Fibroblast of pulmonary artery (primary cell): ENCODE measurements at regions not wholly inside any gene's neighbourhood (a gene's known extent, or its start where the extent isn't known, plus 50 kb on each side); places are given as distances from the start of the nearest gene placed in this dataset.

ENCODE experiments used
- DNase-seq: peaks from one replicate; pipeline ENCODE4 v3.0.0-alpha.2; 2010; ENCODE audit warnings: low read depth
- H3K4me3 ChIP-seq: replicated peaks from 2 replicates; pipeline ENCODE4 v1.5.1; 2011; ENCODE audit warnings: low read depth, mild to moderate bottlenecking, control low read depth, low read length, moderate library complexity
- TF ChIP-seq, protein P1 (sequence below): IDR thresholded peaks from 2 replicates; pipeline ENCODE4 v1.5.1; 2011; ENCODE audit warnings: mild to moderate bottlenecking, control low read depth, low read length, inconsistent platforms; ENCODE audit errors: missing control alignments

DNA sequence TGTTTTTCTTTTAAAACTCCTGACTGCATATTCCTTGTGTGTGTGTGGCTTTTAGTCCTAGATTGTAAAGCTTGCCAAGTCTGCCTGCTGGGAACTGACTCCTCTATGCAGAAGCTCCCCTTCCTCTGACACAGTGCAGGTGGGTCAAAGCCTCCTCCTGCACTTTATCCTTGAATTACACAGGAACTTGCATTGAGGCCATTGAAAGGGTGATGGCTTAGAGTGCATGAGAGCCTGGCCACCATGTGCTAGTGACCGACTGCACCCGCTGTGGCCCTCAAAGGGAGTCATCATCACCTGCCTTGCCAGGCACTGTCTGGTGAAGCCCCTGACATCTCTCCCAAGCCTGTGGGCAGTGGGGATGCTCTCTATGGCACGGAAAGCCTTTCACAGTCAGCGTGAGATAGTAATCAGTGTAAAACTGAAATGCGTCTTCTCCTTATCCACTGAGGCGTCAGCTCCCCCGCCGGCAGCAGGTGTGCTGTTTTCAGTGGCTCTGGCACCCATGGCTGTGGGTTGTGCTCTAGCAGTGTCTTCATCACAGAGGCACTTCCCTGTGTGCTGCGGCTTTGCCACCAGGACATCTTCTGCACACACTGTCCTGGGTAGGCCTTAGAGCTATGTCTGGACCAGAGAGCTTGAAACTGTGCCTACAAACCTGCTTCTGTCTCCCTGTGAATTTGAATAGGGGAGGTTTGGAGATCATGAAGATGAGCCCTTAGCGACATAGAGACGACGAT, 87.9 kb downstream of the THBS2 start:
- DNase-seq, result peak; percentile 59
- H3K4me3 ChIP-seq, result no peak overlapping the region
- TF ChIP-seq, protein P1, sequence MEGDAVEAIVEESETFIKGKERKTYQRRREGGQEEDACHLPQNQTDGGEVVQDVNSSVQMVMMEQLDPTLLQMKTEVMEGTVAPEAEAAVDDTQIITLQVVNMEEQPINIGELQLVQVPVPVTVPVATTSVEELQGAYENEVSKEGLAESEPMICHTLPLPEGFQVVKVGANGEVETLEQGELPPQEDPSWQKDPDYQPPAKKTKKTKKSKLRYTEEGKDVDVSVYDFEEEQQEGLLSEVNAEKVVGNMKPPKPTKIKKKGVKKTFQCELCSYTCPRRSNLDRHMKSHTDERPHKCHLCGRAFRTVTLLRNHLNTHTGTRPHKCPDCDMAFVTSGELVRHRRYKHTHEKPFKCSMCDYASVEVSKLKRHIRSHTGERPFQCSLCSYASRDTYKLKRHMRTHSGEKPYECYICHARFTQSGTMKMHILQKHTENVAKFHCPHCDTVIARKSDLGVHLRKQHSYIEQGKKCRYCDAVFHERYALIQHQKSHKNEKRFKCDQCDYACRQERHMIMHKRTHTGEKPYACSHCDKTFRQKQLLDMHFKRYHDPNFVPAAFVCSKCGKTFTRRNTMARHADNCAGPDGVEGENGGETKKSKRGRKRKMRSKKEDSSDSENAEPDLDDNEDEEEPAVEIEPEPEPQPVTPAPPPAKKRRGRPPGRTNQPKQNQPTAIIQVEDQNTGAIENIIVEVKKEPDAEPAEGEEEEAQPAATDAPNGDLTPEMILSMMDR, result no peak

DNA sequence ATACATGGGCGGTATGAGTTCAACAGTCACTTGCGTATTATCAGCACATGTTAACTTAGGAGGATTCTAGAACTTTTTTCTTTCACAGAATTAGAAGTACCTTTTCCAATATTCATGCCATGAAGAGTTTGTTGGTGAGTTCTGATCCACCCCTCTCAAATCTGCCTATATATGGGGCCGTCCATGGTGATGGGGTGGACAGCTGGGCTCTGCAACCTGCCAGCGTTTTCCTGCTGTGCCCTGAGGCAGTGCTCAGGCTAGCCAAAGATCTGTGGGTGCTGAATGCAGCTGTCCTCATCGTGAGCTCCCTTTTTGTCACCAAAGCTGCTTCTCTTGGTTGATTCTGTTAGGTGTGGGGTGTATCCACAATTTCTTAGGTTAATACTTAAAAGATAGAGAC, 88.7 kb downstream of the THBS2 start:
- TF ChIP-seq, protein P1, result no peak
- no peak for DNase-seq
- H3K4me3 ChIP-seq, result no peak overlapping the region

DNA sequence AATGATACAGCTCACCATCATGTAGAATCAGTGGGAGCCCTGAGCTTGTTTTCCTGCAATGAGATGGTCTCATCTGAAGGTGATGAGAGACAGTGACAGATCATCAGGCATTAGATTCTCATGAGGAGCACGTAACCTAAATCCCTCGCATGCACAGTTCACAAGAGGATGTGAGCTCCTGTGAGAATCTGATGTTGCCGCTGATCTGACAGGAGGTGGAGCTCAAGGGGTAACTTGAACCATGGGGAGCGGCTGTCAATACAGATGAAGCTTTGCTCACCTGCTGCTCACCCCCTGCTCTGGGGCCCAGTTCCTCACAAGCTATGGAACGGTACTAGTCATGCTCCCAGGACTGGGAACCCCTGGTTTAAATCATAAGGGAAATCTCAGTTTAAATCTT, 89.2 kb downstream of the THBS2 start:
- no peak for DNase-seq
- TF ChIP-seq, protein P1, result no peak

DNA sequence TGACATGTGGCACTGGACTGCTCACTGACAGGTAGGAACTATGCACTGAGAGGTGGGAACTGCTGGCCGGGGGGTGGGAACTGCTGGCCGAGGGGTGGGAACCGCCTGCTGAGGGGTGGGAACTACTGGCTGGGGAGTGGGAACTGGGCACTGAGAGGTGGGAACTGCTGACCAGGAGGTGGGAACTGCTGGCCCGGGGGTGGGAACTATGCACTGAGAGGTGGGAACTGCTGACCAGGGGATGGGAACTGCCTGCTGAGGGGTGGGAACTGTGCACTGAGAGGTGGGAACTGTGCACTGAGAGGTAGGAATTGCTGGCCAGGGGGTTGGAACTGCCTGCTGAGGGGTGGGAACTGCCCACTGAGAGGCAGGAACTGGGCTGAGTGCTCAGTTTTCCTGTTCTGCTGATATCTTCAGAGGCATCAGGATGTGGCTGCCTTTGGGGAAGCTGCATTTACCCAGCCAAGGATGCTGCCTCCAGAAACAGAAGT, 90.2 kb downstream of the THBS2 start:
- TF ChIP-seq, protein P1, result no peak
- no peak overlapping the region for H3K4me3 ChIP-seq
- DNase-seq, result peak; percentile 71

More for the DNA sequence above, 89.2 kb downstream of the THBS2 start:
- H3K4me3 ChIP-seq, result no peak overlapping the region

DNA sequence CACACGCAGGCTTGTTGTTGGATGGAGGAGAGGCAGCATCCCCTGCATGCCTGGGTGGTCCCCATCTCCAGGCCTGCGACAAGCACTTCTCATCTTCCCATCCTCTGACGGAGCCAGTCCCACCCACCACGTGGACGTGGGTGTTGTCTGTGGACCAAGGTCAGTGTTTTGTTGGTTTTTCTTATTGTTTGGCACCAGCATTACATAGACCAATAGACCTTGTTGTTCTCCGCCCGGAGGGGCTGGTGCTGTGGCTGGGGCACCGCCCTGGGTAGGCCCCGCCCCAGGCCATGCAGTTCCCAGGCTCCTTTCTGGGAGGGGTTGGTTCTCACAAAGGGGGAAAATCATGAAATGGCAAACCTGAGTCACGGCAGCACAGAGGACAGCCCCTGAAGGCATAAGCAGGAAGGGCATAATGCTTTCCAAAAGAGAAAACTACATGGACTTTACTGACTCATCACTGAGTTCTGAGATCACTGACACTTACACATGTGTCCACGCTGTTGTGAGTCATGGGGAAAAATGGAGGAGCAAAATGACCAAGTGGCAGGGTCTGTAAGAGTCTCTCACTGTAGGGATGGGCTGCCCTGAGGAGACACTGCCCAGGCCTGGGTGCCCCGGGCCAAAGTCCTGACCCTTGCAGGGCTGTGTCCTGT, 90.8 kb downstream of the THBS2 start:
- peak; percentile 98 for DNase-seq
- H3K4me3 ChIP-seq, result peak overlapping the region; percentile 21
- TF ChIP-seq, protein P1, result no peak

DNA sequence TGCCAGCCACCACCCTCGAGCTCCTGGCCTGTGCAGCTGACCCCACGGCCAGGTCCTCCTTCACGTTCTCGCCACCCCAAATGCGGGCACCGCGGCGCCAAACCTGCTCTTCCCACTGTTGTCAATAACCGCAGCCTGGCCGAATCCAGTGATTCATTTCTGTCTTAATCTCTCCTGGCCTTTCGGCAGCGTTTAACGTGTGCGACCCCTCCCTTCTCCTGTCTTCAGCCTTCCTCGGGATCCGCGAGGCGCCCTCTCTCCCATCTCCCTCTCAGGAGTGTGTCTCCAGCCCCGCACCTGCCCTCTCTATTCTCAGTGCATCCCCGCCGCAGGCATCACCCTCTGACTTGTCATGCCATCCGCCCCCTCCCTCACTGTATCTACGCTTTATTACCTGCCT, 91.4 kb downstream of the THBS2 start:
- TF ChIP-seq, protein P1, result no peak
- H3K4me3 ChIP-seq, result peak overlapping the region; percentile 21
- DNase-seq, result no peak
